Kidney (tissue), 13 donors: ENCODE measurements at regions not wholly inside any gene's neighbourhood (a gene's known extent, or its start where the extent isn't known, plus 50 kb on each side); places are given as distances from the start of the nearest gene placed in this dataset.

ENCODE experiments used
- DNase-seq, 5 donors: peaks; one replicate each; pipeline ENCODE4 v3.0.0-alpha.2; 2013 to 2020
- FAIRE-seq: peaks from 2 replicates; lab custom pipeline; 2012; peaks lifted over from hg19 to GRCh38; lab: Jason Lieb, UNC
- H3K27ac ChIP-seq, 2 donors: one replicate each; pipeline ENCODE4 v1.7.0; 2013; ENCODE audit warnings: low read depth in 2 of 2, low read length in 2 of 2, inconsistent platforms in 1 of 2
- H3K27me3 ChIP-seq: one replicate; pipeline ENCODE4 v1.7.1; 2013; ENCODE audit warnings: low read length, inconsistent platforms; ENCODE audit not compliant: control insufficient read depth, insufficient read depth
- H3K36me3 ChIP-seq, 3 donors: one replicate each; pipeline versions ENCODE4 v1.7.0 to v1.7.1; 2013; ENCODE audit warnings: low read length in 3 of 3, control low read depth in 1 of 3, inconsistent platforms in 1 of 3; ENCODE audit not compliant: insufficient read depth in 3 of 3, control insufficient read depth in 2 of 3
- H3K4me1 ChIP-seq, 3 donors: one replicate each; pipeline versions ENCODE4 v1.7.0 to v1.7.1; 2013; ENCODE audit warnings: low read length in 3 of 3, inconsistent platforms in 1 of 3, low read depth in 1 of 3; ENCODE audit not compliant: control insufficient read depth in 2 of 3, insufficient read depth in 2 of 3
- H3K4me3 ChIP-seq, 3 donors: one replicate each; pipeline versions ENCODE4 v1.7.0 to v1.8.1; 2013; ENCODE audit warnings: low read length in 3 of 3, control low read depth in 1 of 3, inconsistent platforms in 1 of 3
- H3K9ac ChIP-seq, 3 donors: one replicate each; pipeline versions ENCODE4 v1.7.0 to v1.7.1; 2013; ENCODE audit warnings: low read length in 3 of 3, control low read depth in 1 of 3, inconsistent platforms in 1 of 3
- H3K9me3 ChIP-seq, 3 donors: one replicate each; pipeline versions ENCODE4 v1.7.0 to v1.7.1; 2013; ENCODE audit warnings: low read length in 3 of 3, control low read depth in 1 of 3, inconsistent platforms in 1 of 3; ENCODE audit not compliant: control insufficient read depth in 2 of 3, insufficient read depth in 1 of 3
- CTCF ChIP-seq: IDR thresholded peaks from 3 replicates; pipeline ENCODE4 v1.5.1; 2012; ENCODE audit warnings: mild to moderate bottlenecking, moderate library complexity, borderline replicate concordance; ENCODE audit not compliant: insufficient read depth; ENCODE audit errors: extremely low read depth
- intact Hi-C: fragments of 100-400 bp; cut with DNase I; formaldehyde crosslinking; loops from one replicate; pipeline ENCODE4 v1.11.1; 2022
- donor health status: control.
- donor health status: control.
- donor health status: control.
- donor health status: control.
- donor health status: control.
- donor health status: DM: yes; HTN: yes; CAD: no.
- donor health status: Normal renal cell carcinoma (clear cell type).

DNA sequence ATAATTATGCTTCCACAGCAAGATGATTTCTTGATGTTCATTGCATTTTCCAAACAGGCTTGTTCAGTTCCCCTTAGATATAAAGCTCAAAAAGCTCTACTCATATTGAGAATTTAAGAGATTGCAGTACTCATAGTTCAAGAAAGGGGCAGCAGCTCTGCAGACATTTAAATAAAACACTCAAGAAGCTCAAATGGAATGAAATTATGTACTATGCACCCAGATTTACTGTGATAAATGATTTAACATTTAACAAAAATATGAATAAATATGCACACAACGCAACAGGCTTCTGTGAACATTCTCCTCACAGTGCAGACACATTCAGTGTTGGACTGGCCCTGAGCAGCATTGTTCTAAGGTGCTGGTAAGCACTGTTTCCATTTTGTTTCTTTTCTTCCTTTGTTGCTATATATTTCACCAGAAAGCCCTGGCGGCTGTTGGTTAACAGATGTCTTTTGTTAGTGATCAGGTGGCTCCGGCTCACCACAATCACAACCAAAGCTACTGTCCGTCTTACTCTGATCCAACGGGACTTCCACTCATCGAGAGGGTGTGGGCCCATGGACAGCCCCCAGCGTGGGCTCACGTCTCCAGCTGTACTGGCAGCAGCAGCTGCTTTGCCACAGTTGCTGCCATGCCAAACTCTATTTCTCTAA is 1440.3 kb downstream of the NCAM2 start:
- H3K9ac ChIP-seq: no peak overlapping the region
- H3K27ac ChIP-seq: no peak overlapping the region

GRCh38 chr21:22444990-22445389 is 1446.8 kb downstream of the NCAM2 start:
- no peak overlapping the region for H3K9ac ChIP-seq
- H3K4me1 ChIP-seq: no peaks in the 10 kb centered on the region
- H3K9me3 ChIP-seq: peaks cover 0 to 3% (median 0%) of the 10 kb centered on the region in 3 donors
- intact Hi-C loops: no loop called here
- no peak for FAIRE-seq
- H3K36me3 ChIP-seq: no peaks in the 10 kb centered on the region
- TF ChIP-seq CTCF: no peak
- H3K27ac ChIP-seq: no peak overlapping the region
- H3K4me3 ChIP-seq: no peak overlapping the region
- no peaks in the 10 kb centered on the region for H3K27me3 ChIP-seq
- no peak for DNase-seq

More for the DNA sequence above, 1440.3 kb downstream of the NCAM2 start:
- DNase-seq (no peak), FAIRE-seq (no peak)
- H3K9me3 ChIP-seq: peaks cover 0 to 3% (median 0%) of the 10 kb centered on the region in 3 donors
- no peak overlapping the region for H3K4me3 ChIP-seq
- no peak for TF ChIP-seq CTCF
- H3K4me1 ChIP-seq: no peaks in the 10 kb centered on the region
- no peaks in the 10 kb centered on the region for H3K27me3 ChIP-seq
- H3K36me3 ChIP-seq: no peaks in the 10 kb centered on the region
- intact Hi-C loops: no loop called here

- DNase-seq (peak in 2 of 5 donors; percentile 18 to 20), FAIRE-seq (no peak)
- Histone ChIP-seq H3K27me3 (no peaks in the 10 kb centered on the region), H3K9me3 (no peaks in the 10 kb centered on the region), H3K4me3 (no peak overlapping the region), H3K4me1 (no peaks in the 10 kb centered on the region), H3K9ac (no peak overlapping the region), H3K36me3 (no peaks in the 10 kb centered on the region), H3K27ac (no peak overlapping the region)
- TF ChIP-seq CTCF: no peak
- intact Hi-C loops: no loop called here
These were observed 1452.3 kb downstream of the NCAM2 start for GRCh38 chr21:22450507-22450906.

DNA sequence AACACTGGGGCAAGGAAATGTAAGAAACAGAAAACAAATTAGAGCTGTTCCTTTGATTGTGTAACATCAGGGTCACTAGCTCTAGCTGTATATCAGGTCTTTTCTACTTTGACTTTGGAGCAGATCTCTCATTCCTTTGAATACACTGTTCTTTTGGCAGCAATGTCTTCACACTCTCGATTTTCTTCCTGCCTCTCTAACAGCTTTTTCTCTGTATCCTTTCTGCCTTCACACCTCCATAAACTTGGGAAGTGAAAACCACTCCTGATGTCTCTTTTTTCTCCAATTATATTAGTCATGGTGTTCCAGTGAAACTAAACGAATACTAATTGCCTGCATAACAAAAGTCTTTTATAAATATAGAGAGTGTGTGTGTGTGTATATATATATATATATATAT is 1458.0 kb downstream of the NCAM2 start:
- Histone ChIP-seq H3K36me3 (no peaks in the 10 kb centered on the region), H3K9ac (no peak overlapping the region), H3K27ac (no peak overlapping the region), H3K4me1 (no peaks in the 10 kb centered on the region), H3K9me3 (no peaks in the 10 kb centered on the region), H3K4me3 (no peak overlapping the region), H3K27me3 (no peaks in the 10 kb centered on the region)
- FAIRE-seq (no peak), DNase-seq (no peak)
- no peak for TF ChIP-seq CTCF
- intact Hi-C loops: no loop called here
